ENCODE measurements at regions not wholly inside any gene's neighbourhood (a gene's known extent, or its start where the extent isn't known, plus 50 kb on each side); places are given as distances from the start of the nearest gene placed in this dataset.

GRCh38 chr7:124137664-124138063 is 104.8 kb upstream of the TMEM229A start:
- CTCF ChIA-PET = no interaction called here

DNA sequence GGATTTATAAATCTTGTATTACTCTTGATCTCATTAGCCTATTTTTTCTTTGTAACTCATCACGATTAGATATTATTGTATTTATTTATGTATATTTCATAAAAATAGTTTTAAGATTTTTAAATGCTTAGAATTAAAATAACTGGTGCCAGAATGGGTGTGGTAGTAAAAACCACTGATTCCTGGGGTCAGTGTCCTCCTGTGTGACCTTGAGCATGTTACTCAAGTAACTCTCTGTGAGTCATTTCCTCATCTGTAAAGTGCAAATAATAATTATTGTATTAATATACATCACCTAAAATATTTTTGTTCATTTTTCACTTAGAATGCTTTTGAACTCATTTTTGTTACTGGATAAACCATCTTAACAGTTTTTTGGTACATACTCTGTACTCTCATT is 91.3 kb upstream of the TMEM229A start:
- no peak for DNase-seq (ENCODE audit: unreplicated experiment)
- CTCF ChIA-PET = no interaction called here
- no peaks in the 10 kb centered on the region for H3K36me3 Mint-ChIP-seq (ENCODE audit: insufficient read depth, unreplicated experiment)

More at GRCh38 chr7:124137664-124138063, 104.8 kb upstream of the TMEM229A start:
- Mint-ChIP-seq H3K4me1 (ENCODE audit: insufficient read depth, unreplicated experiment) (no peaks in the 10 kb centered on the region), H3K4me3 (ENCODE audit: unreplicated experiment) (no peak overlapping the region), H3K27me3 (ENCODE audit: insufficient read depth, unreplicated experiment) (no peaks in the 10 kb centered on the region), H3K27ac (ENCODE audit: low read depth, unreplicated experiment) (no peak overlapping the region), H3K36me3 (ENCODE audit: insufficient read depth, unreplicated experiment) (no peaks in the 10 kb centered on the region), H3K9me3 (ENCODE audit: unreplicated experiment) (peaks cover 27% of the 10 kb centered on the region)
- DNase-seq (ENCODE audit: unreplicated experiment) = no peak
- BruUV-seq (replicated peaks) = no TSS peak
- POLR2A ChIA-PET = no interaction called here
- TF ChIP-seq, protein P1, sequence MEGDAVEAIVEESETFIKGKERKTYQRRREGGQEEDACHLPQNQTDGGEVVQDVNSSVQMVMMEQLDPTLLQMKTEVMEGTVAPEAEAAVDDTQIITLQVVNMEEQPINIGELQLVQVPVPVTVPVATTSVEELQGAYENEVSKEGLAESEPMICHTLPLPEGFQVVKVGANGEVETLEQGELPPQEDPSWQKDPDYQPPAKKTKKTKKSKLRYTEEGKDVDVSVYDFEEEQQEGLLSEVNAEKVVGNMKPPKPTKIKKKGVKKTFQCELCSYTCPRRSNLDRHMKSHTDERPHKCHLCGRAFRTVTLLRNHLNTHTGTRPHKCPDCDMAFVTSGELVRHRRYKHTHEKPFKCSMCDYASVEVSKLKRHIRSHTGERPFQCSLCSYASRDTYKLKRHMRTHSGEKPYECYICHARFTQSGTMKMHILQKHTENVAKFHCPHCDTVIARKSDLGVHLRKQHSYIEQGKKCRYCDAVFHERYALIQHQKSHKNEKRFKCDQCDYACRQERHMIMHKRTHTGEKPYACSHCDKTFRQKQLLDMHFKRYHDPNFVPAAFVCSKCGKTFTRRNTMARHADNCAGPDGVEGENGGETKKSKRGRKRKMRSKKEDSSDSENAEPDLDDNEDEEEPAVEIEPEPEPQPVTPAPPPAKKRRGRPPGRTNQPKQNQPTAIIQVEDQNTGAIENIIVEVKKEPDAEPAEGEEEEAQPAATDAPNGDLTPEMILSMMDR (IDR thresholded peaks at IDR 0.05; ENCODE audit: unreplicated experiment) = no peak
- intact Hi-C loops (cut with micrococcal nuclease) = no loop called here

GRCh38 chr7:124120911-124121310 is 88.0 kb upstream of the TMEM229A start:
- no peaks in the 10 kb centered on the region for H3K4me1 Mint-ChIP-seq (ENCODE audit: insufficient read depth, unreplicated experiment)
- ChIA-PET CTCF (interaction anchor here (1.6 kb wide), 1 partner anchor 20 kb away, joined by 3 read pairs; no protein-coding TSS in a partner anchor), POLR2A (no interaction called here)
- no peaks in the 10 kb centered on the region for H3K27me3 Mint-ChIP-seq (ENCODE audit: insufficient read depth, unreplicated experiment)
- no peaks in the 10 kb centered on the region for H3K36me3 Mint-ChIP-seq (ENCODE audit: insufficient read depth, unreplicated experiment)
- no peak overlapping the region for H3K4me3 Mint-ChIP-seq (ENCODE audit: unreplicated experiment)
- TF ChIP-seq, protein P1 (IDR thresholded peaks at IDR 0.05; ENCODE audit: unreplicated experiment) = no peak
- peaks cover 8% of the 10 kb centered on the region for H3K9me3 Mint-ChIP-seq (ENCODE audit: unreplicated experiment)
- intact Hi-C loops (cut with micrococcal nuclease) = no loop called here
- H3K27ac Mint-ChIP-seq (ENCODE audit: low read depth, unreplicated experiment) = no peak overlapping the region
- no peak for DNase-seq (ENCODE audit: unreplicated experiment)
- no TSS peak for BruUV-seq (replicated peaks)

More for the DNA sequence above, 91.3 kb upstream of the TMEM229A start:
- Mint-ChIP-seq H3K27me3 (ENCODE audit: insufficient read depth, unreplicated experiment) (no peaks in the 10 kb centered on the region), H3K4me1 (ENCODE audit: insufficient read depth, unreplicated experiment) (no peaks in the 10 kb centered on the region), H3K9me3 (ENCODE audit: unreplicated experiment) (no peaks in the 10 kb centered on the region), H3K27ac (ENCODE audit: low read depth, unreplicated experiment) (no peak overlapping the region), H3K4me3 (ENCODE audit: unreplicated experiment) (no peak overlapping the region)
- intact Hi-C loops (cut with micrococcal nuclease) = no loop called here
- POLR2A ChIA-PET = no interaction called here
- BruUV-seq (replicated peaks) = no TSS peak
- TF ChIP-seq, protein P1 (IDR thresholded peaks at IDR 0.05; ENCODE audit: unreplicated experiment) = no peak

GRCh38 chr7:124113045-124113444 is 80.2 kb upstream of the TMEM229A start:
- ChIA-PET POLR2A (no interaction called here), CTCF (interaction anchor here (4.0 kb wide), 1 partner anchor 12 kb away, joined by 18 read pairs; no protein-coding TSS in a partner anchor)
- H3K4me1 Mint-ChIP-seq (ENCODE audit: insufficient read depth, unreplicated experiment) = no peaks in the 10 kb centered on the region
- no peaks in the 10 kb centered on the region for H3K27me3 Mint-ChIP-seq (ENCODE audit: insufficient read depth, unreplicated experiment)
- no peak overlapping the region for H3K27ac Mint-ChIP-seq (ENCODE audit: low read depth, unreplicated experiment)
- TF ChIP-seq, protein P1 (IDR thresholded peaks at IDR 0.05; ENCODE audit: unreplicated experiment) = no peak
- no peak overlapping the region for H3K4me3 Mint-ChIP-seq (ENCODE audit: unreplicated experiment)
- intact Hi-C loops (cut with micrococcal nuclease) = no loop called here
- BruUV-seq (replicated peaks) = no TSS peak
- no peak for DNase-seq (ENCODE audit: unreplicated experiment)
- H3K36me3 Mint-ChIP-seq (ENCODE audit: insufficient read depth, unreplicated experiment) = no peaks in the 10 kb centered on the region
- peaks cover 15% of the 10 kb centered on the region for H3K9me3 Mint-ChIP-seq (ENCODE audit: unreplicated experiment)

All from MCF 10A (cell line).